K562 (cell line): ENCODE measurements at regions not wholly inside any gene's neighbourhood (a gene's known extent, or its start where the extent isn't known, plus 50 kb on each side); places are given as distances from the start of the nearest gene placed in this dataset.

Experiments
- ATAC-seq: fragments of 200-7000 bp; cut with Tn5 transposase; 3 replicates; pipeline ENCODE4 v1.9.1; 2020; ENCODE audit warnings: moderate library complexity
- BruUV-seq: library from RNA; stranded (reverse); fragments of 400-500 nt; replicated peaks from 2 replicates; lab custom pipeline; 2021; lab: Mats Ljungman, UMichigan
- CTCF ChIA-PET: fragments of 300-600 bp; formaldehyde crosslinking; extraction: SDS; loops from one replicate; lab custom pipeline; 2021; ENCODE audit warnings: low intra/inter-chr PET ratio; lab: Yijun Ruan, JAX
- POLR2A ChIA-PET: fragments of 300-600, 350-650 bp; sonication (Branson Sonifier 250); formaldehyde crosslinking; extraction: SDS; loops from one replicate; lab custom pipeline; 2021; ENCODE audit warnings: antibody characterized with exemption, inconsistent platforms; lab: Yijun Ruan, JAX
- DNase-seq, 4 experiments: peaks; one replicate each; pipeline versions ENCODE4 v3.0.0 to v3.0.0-alpha.2; 2011 to 2018; ENCODE audit warnings: low spot score in 3 of 4, mixed read lengths in 3 of 4; ENCODE audit errors: extremely low read depth in 1 of 4
- FAIRE-seq: peaks from 2 replicates; lab custom pipeline; 2011; peaks lifted over from hg19 to GRCh38; lab: Jason Lieb, UNC
- H2AFZ ChIP-seq: 2 replicates; pipeline ENCODE4 v1.6.0; 2011; ENCODE audit warnings: low read depth, low read length, control low read depth, inconsistent platforms
- H3K27ac ChIP-seq: fragments of 200-600 bp; 3 replicates; pipeline ENCODE4 v1.8.0; 2011; ENCODE audit warnings: low read depth, mild to moderate bottlenecking, control low read depth, inconsistent platforms, low read length, moderate library complexity, mixed read lengths; ENCODE audit errors: extremely low read depth
- H3K27me3 ChIP-seq, 2 experiments: fragments of 300-600 bp in 1 of 2; 2 replicates in 1 of 2; 3 replicates in 1 of 2; pipeline versions ENCODE4 v1.6.0 to v1.8.0; 2011; ENCODE audit warnings: inconsistent platforms in 2 of 2, low read length in 2 of 2, mild to moderate bottlenecking in 1 of 2, mixed read lengths in 1 of 2, moderate library complexity in 1 of 2; ENCODE audit not compliant: control insufficient read depth in 2 of 2, insufficient read depth in 2 of 2
- H3K36me3 ChIP-seq: fragments of 300-600 bp; 3 replicates; pipeline ENCODE4 v1.8.0; 2011; ENCODE audit warnings: mild to moderate bottlenecking, low read length, inconsistent platforms; ENCODE audit not compliant: control insufficient read depth, insufficient read depth
- H3K4me1 ChIP-seq, 2 experiments: fragments of 200-600 bp in 1 of 2; replicated peaks in 1 of 2; 2 replicates in 1 of 2; 3 replicates in 1 of 2; pipeline versions ENCODE4 v1.5.1 to v1.8.0; 2011; ENCODE audit warnings: inconsistent platforms in 2 of 2, low read length in 2 of 2, mild to moderate bottlenecking in 1 of 2, mixed read lengths in 1 of 2, moderate library complexity in 1 of 2; ENCODE audit not compliant: control insufficient read depth in 2 of 2, insufficient read depth in 2 of 2
- H3K4me2 ChIP-seq: 2 replicates; pipeline ENCODE4 v1.6.1; 2011; ENCODE audit warnings: low read length, control low read depth, inconsistent platforms, mixed read lengths; ENCODE audit not compliant: insufficient read depth
- H3K4me3 ChIP-seq: fragments of 200-600 bp; sonication (generic), shearing (Covaris generic); 2 replicates; pipeline ENCODE4 v1.5.1; 2016; ENCODE audit warnings: control low read depth, inconsistent platforms
- H3K79me2 ChIP-seq: fragments of 200-600 bp; 3 replicates; pipeline ENCODE4 v1.8.0; 2011; ENCODE audit warnings: low read length, inconsistent platforms; ENCODE audit not compliant: control insufficient read depth, insufficient read depth
- H3K9ac ChIP-seq, 2 experiments: 2 replicates each; pipeline versions ENCODE4 v1.6.0 to v1.6.1; 2011; ENCODE audit warnings: low read depth in 2 of 2, low read length in 2 of 2, control low read depth in 1 of 2, inconsistent platforms in 1 of 2, mild to moderate bottlenecking in 1 of 2, mixed read lengths in 1 of 2; ENCODE audit not compliant: insufficient read depth in 1 of 2
- H3K9me1 ChIP-seq: one replicate; pipeline ENCODE4 v1.6.0; 2011; ENCODE audit warnings: inconsistent platforms, mild to moderate bottlenecking, low read length, moderate library complexity; ENCODE audit not compliant: control insufficient read depth, insufficient read depth
- H3K9me3 ChIP-seq: replicated peaks from 2 replicates; pipeline ENCODE4 v1.5.1; 2011; ENCODE audit warnings: low read depth, low read length, inconsistent platforms; ENCODE audit not compliant: control insufficient read depth, insufficient read depth
- H4K20me1 ChIP-seq: replicated peaks from 2 replicates; pipeline ENCODE4 v1.6.1; 2011; ENCODE audit warnings: low read length, inconsistent platforms, mixed read lengths; ENCODE audit not compliant: control insufficient read depth, insufficient read depth
- ELF1 ChIP-seq: fragments of 200-800 bp; sonication (Bioruptor generic); IDR thresholded peaks from 2 replicates; pipeline ENCODE4 v1.6.1; 2016; ENCODE audit warnings: missing genetic modification characterization, missing compliant biosample characterization
- JUN ChIP-seq, 2 experiments: sonication (generic) in 1 of 2; formaldehyde crosslinking in 1 of 2; IDR thresholded peaks; 2 replicates each; pipeline versions ENCODE4 v1.6.1 to v1.8.0; 2012 to 2022; ENCODE audit warnings: borderline replicate concordance in 2 of 2, mild to moderate bottlenecking in 2 of 2, improper control_type of control experiment in 1 of 2, low read depth in 1 of 2, low read length in 1 of 2, missing genetic modification reagents in 1 of 2
- KDM2B ChIP-seq: fragments of 250-450 bp; sonication (Bioruptor Pico); IDR thresholded peaks from 2 replicates; pipeline ENCODE4 v1.8.0; 2021; ENCODE audit warnings: mild to moderate bottlenecking, moderate library complexity
- RBM14 ChIP-seq: fragments of 200-400 bp; formaldehyde crosslinking; IDR thresholded peaks from 2 replicates; pipeline ENCODE4 v1.6.1; 2018; ENCODE audit warnings: low read depth, mild to moderate bottlenecking, low read length, moderate library complexity, borderline replicate concordance; ENCODE audit not compliant: insufficient read depth
- SRSF1 ChIP-seq: fragments of 200-400 bp; formaldehyde crosslinking; IDR thresholded peaks from 2 replicates; pipeline ENCODE4 v1.6.1; 2017; ENCODE audit warnings: mild to moderate bottlenecking, low read depth, low read length, moderate library complexity
- SRSF9 ChIP-seq: fragments of 200-400 bp; formaldehyde crosslinking; IDR thresholded peaks from 2 replicates; pipeline ENCODE4 v1.6.1; 2017; ENCODE audit warnings: low read depth, low read length, borderline replicate concordance
- YBX1 ChIP-seq: fragments of 450-650 bp; IDR thresholded peaks from 2 replicates; pipeline ENCODE4 v1.7.1; 2016; ENCODE audit warnings: mild to moderate bottlenecking
- ZBED1 ChIP-seq: IDR thresholded peaks from 2 replicates; pipeline ENCODE4 v1.6.1; 2014
- ZC3H11A ChIP-seq: IDR thresholded peaks from 2 replicates; pipeline ENCODE4 v1.6.1; 2012; ENCODE audit warnings: low read depth, low read length, improper control_type of control experiment
- ZKSCAN3 ChIP-seq: fragments of 250-450 bp; sonication (Bioruptor Pico); IDR thresholded peaks from 2 replicates; pipeline ENCODE4 v1.4.0; 2020
- ZNF316 ChIP-seq: fragments of 450-650 bp; IDR thresholded peaks from 2 replicates; pipeline ENCODE4 v1.6.1; 2016
- ZNF785 ChIP-seq: fragments of 250-450 bp; sonication (Bioruptor Pico); IDR thresholded peaks from 2 replicates; pipeline ENCODE4 v1.4.0; 2020; ENCODE audit warnings: mild to moderate bottlenecking
- WGBS: fragments of 100-300 bp; shearing (Covaris generic); methylation state at CpG from one replicate; pipeline ENCODE4 v1.1.6; 2016; ENCODE audit warnings: low coverage, mixed read lengths; ENCODE audit not compliant: insufficient coverage; ENCODE audit errors: missing lambda C conversion rate; 5-methylcytosine and 5-hydroxymethylcytosine counted together
- in situ Hi-C: fragments of 300-500 bp; cut with MboI; formaldehyde crosslinking; loops from 4 replicates; pipeline ENCODE4 v1.15.0; 2018; ENCODE audit warnings: inconsistent platforms, mixed read lengths
- intact Hi-C: fragments of 100-400 bp; cut with micrococcal nuclease; formaldehyde crosslinking; loops from 2 replicates; pipeline ENCODE4 v1.14.2; 2022
- TF ChIP-seq, protein P1 (sequence below): fragments of 250-450 bp; sonication (Bioruptor Pico); IDR thresholded peaks from 2 replicates; pipeline ENCODE4 v1.4.0; 2020; ENCODE audit warnings: borderline replicate concordance
- TF ChIP-seq, protein P2 (sequence below): sonication (generic); formaldehyde crosslinking; IDR thresholded peaks from 2 replicates; pipeline ENCODE4 v1.8.1; 2022; ENCODE audit warnings: missing genetic modification reagents
- TF ChIP-seq, protein P3 (sequence below): IDR thresholded peaks from 2 replicates; pipeline ENCODE4 v1.6.1; 2014; ENCODE audit warnings: antibody characterized with exemption

DNA sequence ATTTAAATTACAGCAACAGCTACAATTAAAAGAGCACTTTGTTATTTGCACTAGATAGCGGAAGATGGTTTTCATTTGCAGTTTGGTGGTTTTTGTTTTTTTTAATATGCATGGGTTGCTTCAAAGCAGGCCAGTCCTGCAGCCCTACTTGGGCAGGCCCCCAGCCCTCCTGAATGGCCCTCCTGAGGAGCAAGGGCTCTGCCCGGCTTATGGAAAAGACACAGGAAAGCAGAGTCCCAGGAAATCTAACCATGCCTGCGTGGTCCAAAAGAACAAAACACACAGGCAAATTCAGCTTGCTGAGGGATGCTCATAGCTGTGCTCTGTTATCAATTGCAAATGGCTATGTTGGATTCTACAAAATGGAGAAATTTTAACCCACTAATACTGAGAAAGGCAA, 371.1 kb upstream of the ARID1B start:
- H3K9me1 ChIP-seq: no peaks in the 10 kb centered on the region
- H3K27ac ChIP-seq: no peak overlapping the region
- H4K20me1 ChIP-seq: no peaks in the 10 kb centered on the region
- ChIA-PET POLR2A (interaction anchor here (0.6 to 0.7 kb wide), 2 partner anchors 17 to 570 kb away, joined by 4 read pairs; no protein-coding TSS in a partner anchor), CTCF (no interaction called here)
- intact Hi-C loops (no loop called here), in situ Hi-C loops (no loop called here)
- no peak for DNase-seq
- no peak for FAIRE-seq
- H3K4me1 ChIP-seq: no peaks in the 10 kb centered on the region
- BruUV-seq: no TSS peak
- WGBS: 2% methylated on average over 3 of the region's 3 CpGs
- no peaks in the 10 kb centered on the region for H3K9me3 ChIP-seq
- H3K79me2 ChIP-seq: no peaks in the 10 kb centered on the region
- no peak overlapping the region for H3K4me3 ChIP-seq
- no peaks in the 10 kb centered on the region for H3K27me3 ChIP-seq
- no peak for ATAC-seq
- no peak overlapping the region for H2AFZ ChIP-seq
- no peak overlapping the region for H3K9ac ChIP-seq
- H3K36me3 ChIP-seq: no peaks in the 10 kb centered on the region
- H3K4me2 ChIP-seq: no peak overlapping the region
- no peak for TF ChIP-seq JUN (IDR thresholded peaks at IDR 0.05; ENCODE audit: borderline replicate concordance, low read depth, low read length)
- no peak for TF ChIP-seq JUN (CRISPR knock-in tag; IDR thresholded peaks at IDR 0.05; ENCODE audit: borderline replicate concordance)
- TF ChIP-seq, protein P1, sequence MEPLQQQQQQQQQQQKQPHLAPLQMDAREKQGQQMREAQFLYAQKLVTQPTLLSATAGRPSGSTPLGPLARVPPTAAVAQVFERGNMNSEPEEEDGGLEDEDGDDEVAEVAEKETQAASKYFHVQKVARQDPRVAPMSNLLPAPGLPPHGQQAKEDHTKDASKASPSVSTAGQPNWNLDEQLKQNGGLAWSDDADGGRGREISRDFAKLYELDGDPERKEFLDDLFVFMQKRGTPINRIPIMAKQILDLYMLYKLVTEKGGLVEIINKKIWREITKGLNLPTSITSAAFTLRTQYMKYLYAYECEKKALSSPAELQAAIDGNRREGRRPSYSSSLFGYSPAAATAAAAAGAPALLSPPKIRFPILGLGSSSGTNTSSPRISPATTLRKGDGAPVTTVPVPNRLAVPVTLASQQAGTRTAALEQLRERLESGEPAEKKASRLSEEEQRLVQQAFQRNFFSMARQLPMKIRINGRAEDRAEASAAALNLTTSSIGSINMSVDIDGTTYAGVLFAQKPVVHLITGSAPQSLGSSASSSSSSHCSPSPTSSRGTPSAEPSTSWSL (CRISPR knock-in tag): no peak
- TF ChIP-seq SRSF9: no peak
- TF ChIP-seq YBX1: no peak
- TF ChIP-seq, protein P2, sequence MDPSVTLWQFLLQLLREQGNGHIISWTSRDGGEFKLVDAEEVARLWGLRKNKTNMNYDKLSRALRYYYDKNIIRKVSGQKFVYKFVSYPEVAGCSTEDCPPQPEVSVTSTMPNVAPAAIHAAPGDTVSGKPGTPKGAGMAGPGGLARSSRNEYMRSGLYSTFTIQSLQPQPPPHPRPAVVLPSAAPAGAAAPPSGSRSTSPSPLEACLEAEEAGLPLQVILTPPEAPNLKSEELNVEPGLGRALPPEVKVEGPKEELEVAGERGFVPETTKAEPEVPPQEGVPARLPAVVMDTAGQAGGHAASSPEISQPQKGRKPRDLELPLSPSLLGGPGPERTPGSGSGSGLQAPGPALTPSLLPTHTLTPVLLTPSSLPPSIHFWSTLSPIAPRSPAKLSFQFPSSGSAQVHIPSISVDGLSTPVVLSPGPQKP: no peak
- TF ChIP-seq ZC3H11A: no peak
- TF ChIP-seq ZNF316: no peak
- no peak for TF ChIP-seq RBM14
- TF ChIP-seq, protein P3, sequence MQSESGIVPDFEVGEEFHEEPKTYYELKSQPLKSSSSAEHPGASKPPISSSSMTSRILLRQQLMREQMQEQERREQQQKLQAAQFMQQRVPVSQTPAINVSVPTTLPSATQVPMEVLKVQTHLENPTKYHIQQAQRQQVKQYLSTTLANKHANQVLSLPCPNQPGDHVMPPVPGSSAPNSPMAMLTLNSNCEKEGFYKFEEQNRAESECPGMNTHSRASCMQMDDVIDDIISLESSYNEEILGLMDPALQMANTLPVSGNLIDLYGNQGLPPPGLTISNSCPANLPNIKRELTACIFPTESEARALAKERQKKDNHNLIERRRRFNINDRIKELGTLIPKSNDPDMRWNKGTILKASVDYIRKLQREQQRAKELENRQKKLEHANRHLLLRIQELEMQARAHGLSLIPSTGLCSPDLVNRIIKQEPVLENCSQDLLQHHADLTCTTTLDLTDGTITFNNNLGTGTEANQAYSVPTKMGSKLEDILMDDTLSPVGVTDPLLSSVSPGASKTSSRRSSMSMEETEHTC: no peak
- TF ChIP-seq KDM2B (CRISPR knock-in tag): no peak
- TF ChIP-seq ZBED1: no peak
- no peak for TF ChIP-seq ZNF785 (CRISPR knock-in tag)
- TF ChIP-seq SRSF1: no peak
- TF ChIP-seq ZKSCAN3 (CRISPR knock-in tag): no peak
- TF ChIP-seq ELF1: no peak
